ENCODE measurements at regions not wholly inside any gene's neighbourhood (a gene's known extent, or its start where the extent isn't known, plus 50 kb on each side); places are given as distances from the start of the nearest gene placed in this dataset.

GRCh38 chr14:22429546-22430294, 159.3 kb downstream of the DAD1 start:
- TF ChIP-seq CTCF (IDR thresholded peaks at IDR 0.05): no peak
- no peak for TF ChIP-seq EZH2 (IDR thresholded peaks at IDR 0.05; ENCODE audit: borderline replicate concordance, insufficient read depth, low read depth, low read length, poor library complexity, severe bottlenecking)
